Gastrocnemius medialis (tissue), 4 donors: ENCODE measurements at regions not wholly inside any gene's neighbourhood (a gene's known extent, or its start where the extent isn't known, plus 50 kb on each side); places are given as distances from the start of the nearest gene placed in this dataset.

Experiments used
- POLR2A ChIP-seq, 2 donors: fragments of 450-650 bp; IDR thresholded peaks; one replicate each; pipeline ENCODE4 v1.6.1; 2017; ENCODE audit warnings: antibody characterized with exemption in 2 of 2, mild to moderate bottlenecking in 2 of 2, moderate library complexity in 2 of 2
- TF ChIP-seq, protein P1 (sequence below), 5 experiments: fragments of 450-650 bp in 3 of 5; fragments of 200-600 bp in 2 of 5; sonication (generic) in 2 of 5; IDR thresholded peaks in 4 of 5; conservative IDR thresholded peaks in 1 of 5; 1 replicate in 4 of 5; 2 replicates in 1 of 5; pipeline ENCODE4 v1.5.1; 2016 to 2019; ENCODE audit warnings: antibody characterized with exemption in 5 of 5, mild to moderate bottlenecking in 3 of 5, moderate library complexity in 3 of 5

DNA sequence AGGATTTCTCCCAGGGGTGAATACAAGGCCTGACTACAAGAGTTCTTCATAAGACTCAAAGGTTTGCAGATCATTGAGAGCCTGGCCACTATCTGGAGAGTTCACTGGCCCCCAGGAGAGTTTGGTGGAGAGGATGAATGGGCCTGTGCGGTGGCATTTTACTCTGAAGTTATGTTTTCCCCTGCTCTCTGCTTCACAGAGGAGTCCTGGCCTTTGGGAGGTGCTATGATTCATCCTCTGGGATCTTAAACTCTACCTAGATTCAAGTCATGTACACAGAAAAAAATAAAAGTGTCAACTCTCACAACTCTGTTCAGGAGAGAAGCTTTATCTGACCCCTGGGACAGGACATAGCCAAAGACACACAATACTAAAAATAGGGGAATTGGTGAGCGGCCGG, 159.1 kb upstream of the CARD18 start:
- TF ChIP-seq, protein P1, sequence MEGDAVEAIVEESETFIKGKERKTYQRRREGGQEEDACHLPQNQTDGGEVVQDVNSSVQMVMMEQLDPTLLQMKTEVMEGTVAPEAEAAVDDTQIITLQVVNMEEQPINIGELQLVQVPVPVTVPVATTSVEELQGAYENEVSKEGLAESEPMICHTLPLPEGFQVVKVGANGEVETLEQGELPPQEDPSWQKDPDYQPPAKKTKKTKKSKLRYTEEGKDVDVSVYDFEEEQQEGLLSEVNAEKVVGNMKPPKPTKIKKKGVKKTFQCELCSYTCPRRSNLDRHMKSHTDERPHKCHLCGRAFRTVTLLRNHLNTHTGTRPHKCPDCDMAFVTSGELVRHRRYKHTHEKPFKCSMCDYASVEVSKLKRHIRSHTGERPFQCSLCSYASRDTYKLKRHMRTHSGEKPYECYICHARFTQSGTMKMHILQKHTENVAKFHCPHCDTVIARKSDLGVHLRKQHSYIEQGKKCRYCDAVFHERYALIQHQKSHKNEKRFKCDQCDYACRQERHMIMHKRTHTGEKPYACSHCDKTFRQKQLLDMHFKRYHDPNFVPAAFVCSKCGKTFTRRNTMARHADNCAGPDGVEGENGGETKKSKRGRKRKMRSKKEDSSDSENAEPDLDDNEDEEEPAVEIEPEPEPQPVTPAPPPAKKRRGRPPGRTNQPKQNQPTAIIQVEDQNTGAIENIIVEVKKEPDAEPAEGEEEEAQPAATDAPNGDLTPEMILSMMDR (IDR thresholded peaks at IDR 0.05 in 4 of 5, conservative IDR thresholded peaks at IDR 0.05 in 1 of 5) = no peak
- TF ChIP-seq POLR2A (IDR thresholded peaks at IDR 0.05) = no peak
